ENCODE measurements at regions not wholly inside any gene's neighbourhood (a gene's known extent, or its start where the extent isn't known, plus 50 kb on each side); places are given as distances from the start of the nearest gene placed in this dataset.

- peak; percentile 73 for DNase-seq (ENCODE audit: low read depth)
Observed at GRCh38 chr13:40221460-40222201, 444.8 kb downstream of the FOXO1 start.

GRCh38 chr13:40223585-40223984, 442.9 kb downstream of the FOXO1 start:
- DNase-seq (ENCODE audit: low read depth), result no peak

GRCh38 chr13:40228496-40228895, 437.9 kb downstream of the FOXO1 start:
- DNase-seq (ENCODE audit: low read depth), result no peak

GRCh38 chr13:40228990-40229389, 437.5 kb downstream of the FOXO1 start:
- no peak for DNase-seq (ENCODE audit: low read depth)

- peak; percentile 78 for DNase-seq (ENCODE audit: low read depth)
Observed at GRCh38 chr13:40230833-40231266, 435.6 kb downstream of the FOXO1 start.

- DNase-seq (ENCODE audit: low read depth), result peak; percentile 32
Observed at GRCh38 chr13:40231311-40231710, 435.1 kb downstream of the FOXO1 start.

GRCh38 chr13:40231751-40232150, 434.7 kb downstream of the FOXO1 start:
- DNase-seq (ENCODE audit: low read depth), result no peak

- DNase-seq (ENCODE audit: low read depth), result peak; percentile 13
Observed at GRCh38 chr13:40232311-40233040, 434.0 kb downstream of the FOXO1 start.

- DNase-seq (ENCODE audit: low read depth), result no peak
Observed at GRCh38 chr13:40233731-40234195, 432.7 kb downstream of the FOXO1 start.

- DNase-seq (ENCODE audit: low read depth), result peak; percentile 60
Observed at GRCh38 chr13:40235160-40235796, 431.2 kb downstream of the FOXO1 start.

- peak; percentile 40 for DNase-seq (ENCODE audit: low read depth)
Observed at GRCh38 chr13:40236566-40237168, 429.8 kb downstream of the FOXO1 start.

GRCh38 chr13:40238761-40239160, 427.7 kb downstream of the FOXO1 start:
- no peak for DNase-seq (ENCODE audit: low read depth)

- no peak for DNase-seq (ENCODE audit: low read depth)
Observed at GRCh38 chr13:40240293-40240692, 426.1 kb downstream of the FOXO1 start.

GRCh38 chr13:40241125-40241798, 425.2 kb downstream of the FOXO1 start:
- DNase-seq (ENCODE audit: low read depth), result no peak

- DNase-seq (ENCODE audit: low read depth), result no peak
Observed at GRCh38 chr13:40243047-40243446, 423.4 kb downstream of the FOXO1 start.

GRCh38 chr13:40243982-40244381, 422.5 kb downstream of the FOXO1 start:
- DNase-seq (ENCODE audit: low read depth), result no peak

- DNase-seq (ENCODE audit: low read depth), result no peak
Observed at GRCh38 chr13:40245567-40245966, 420.9 kb downstream of the FOXO1 start.

GRCh38 chr13:40247845-40248244, 418.6 kb downstream of the FOXO1 start:
- no peak for DNase-seq (ENCODE audit: low read depth)

- DNase-seq (ENCODE audit: low read depth), result peak; percentile 23
Observed at GRCh38 chr13:40251343-40252032, 415.0 kb downstream of the FOXO1 start.

GRCh38 chr13:40252241-40252640, 414.2 kb downstream of the FOXO1 start:
- no peak for DNase-seq (ENCODE audit: low read depth)

GRCh38 chr13:40252676-40253075, 413.8 kb downstream of the FOXO1 start:
- no peak for DNase-seq (ENCODE audit: low read depth)

All from EH (cell line).